Endothelial cell of umbilical vein (primary cell): ENCODE measurements at regions not wholly inside any gene's neighbourhood (a gene's known extent, or its start where the extent isn't known, plus 50 kb on each side); places are given as distances from the start of the nearest gene placed in this dataset.

Experiments
- BruUV-seq: library from RNA; stranded (reverse); fragments of 400-500 nt; replicated peaks from 2 replicates; lab custom pipeline; 2021; lab: Mats Ljungman, UMichigan
- CTCF ChIA-PET: fragments of 300-600, 350-600 bp; sonication (Branson Sonifier 250); formaldehyde crosslinking; loops from one replicate; lab custom pipeline; 2021; ENCODE audit warnings: antibody characterized with exemption, inconsistent platforms; lab: Charles Lee
- POLR2A ChIA-PET: fragments of 300-600, 350-600 bp; sonication (Branson Sonifier 250); formaldehyde crosslinking; loops from one replicate; lab custom pipeline; 2021; ENCODE audit warnings: antibody characterized with exemption, inconsistent platforms; lab: Charles Lee
- DNase-seq: peaks from one replicate; pipeline ENCODE4 v3.0.0-alpha.2; 2011; ENCODE audit warnings: low read depth, low spot score
- FAIRE-seq: peaks from 2 replicates; lab custom pipeline; 2011; peaks lifted over from hg19 to GRCh38; lab: Jason Lieb, UNC
- H2AFZ ChIP-seq: 2 replicates; pipeline ENCODE4 v1.6.0; 2012; ENCODE audit warnings: low read depth, low read length, control low read depth, inconsistent platforms
- H3K27ac ChIP-seq: 2 replicates; pipeline ENCODE4 v1.5.1; 2011; ENCODE audit warnings: low read depth, mild to moderate bottlenecking, control low read depth, low read length, moderate library complexity; ENCODE audit not compliant: insufficient read depth
- H3K27me3 ChIP-seq, 2 experiments: 2 replicates each; pipeline versions ENCODE4 v1.6.0 to v1.6.1; 2011; ENCODE audit warnings: low read length in 2 of 2, mixed read lengths in 1 of 2; ENCODE audit not compliant: control insufficient read depth in 2 of 2, insufficient read depth in 2 of 2
- H3K36me3 ChIP-seq, 2 experiments: 2 replicates in 1 of 2; 3 replicates in 1 of 2; pipeline ENCODE4 v1.5.1; 2011; ENCODE audit warnings: low read length in 2 of 2, mild to moderate bottlenecking in 1 of 2, moderate library complexity in 1 of 2; ENCODE audit not compliant: control insufficient read depth in 2 of 2, insufficient read depth in 2 of 2; ENCODE audit errors: extremely low read depth in 1 of 2
- H3K4me1 ChIP-seq: 3 replicates; pipeline ENCODE4 v1.5.1; 2011; ENCODE audit warnings: mild to moderate bottlenecking, low read length; ENCODE audit not compliant: control insufficient read depth, insufficient read depth; ENCODE audit errors: extremely low read depth
- H3K4me2 ChIP-seq: 2 replicates; pipeline ENCODE4 v1.6.1; 2011; ENCODE audit warnings: low read length, control low read depth, mixed read lengths; ENCODE audit not compliant: insufficient read depth
- H3K4me3 ChIP-seq, 3 experiments: fragments of 200-600 bp in 1 of 3; sonication (generic), shearing (Covaris generic) in 1 of 3; replicated peaks in 1 of 3; 2 replicates each; pipeline ENCODE4 v1.5.1; 2011 to 2016; ENCODE audit warnings: control low read depth in 3 of 3, low read length in 3 of 3, mild to moderate bottlenecking in 2 of 3, inconsistent platforms in 1 of 3, low read depth in 1 of 3, moderate library complexity in 1 of 3; ENCODE audit not compliant: insufficient read depth in 1 of 3
- H3K79me2 ChIP-seq: 2 replicates; pipeline ENCODE4 v1.6.0; 2012; ENCODE audit warnings: low read length, inconsistent platforms; ENCODE audit not compliant: control insufficient read depth, insufficient read depth
- H3K9ac ChIP-seq: replicated peaks from 2 replicates; pipeline ENCODE3; 2011; ENCODE audit warnings: low read length, control low read depth; ENCODE audit not compliant: insufficient read depth; ENCODE audit errors: extremely low read depth
- H3K9me1 ChIP-seq: replicated peaks from 3 replicates; pipeline ENCODE4 v1.6.0; 2011; ENCODE audit warnings: mild to moderate bottlenecking, low read length; ENCODE audit not compliant: control insufficient read depth, insufficient read depth; ENCODE audit errors: extremely low read depth
- H3K9me3 ChIP-seq: replicated peaks from 2 replicates; pipeline ENCODE4 v1.5.1; 2012; ENCODE audit warnings: low read length, inconsistent platforms; ENCODE audit not compliant: control insufficient read depth, insufficient read depth
- H4K20me1 ChIP-seq: replicated peaks from 2 replicates; pipeline ENCODE3; 2011; ENCODE audit warnings: mild to moderate bottlenecking, low read length; ENCODE audit not compliant: control insufficient read depth, insufficient read depth; ENCODE audit errors: extremely low read depth
- CTCF ChIP-seq, 2 donors: IDR thresholded peaks; 1 replicate in 1 of 2; 2 replicates in 1 of 2; pipeline ENCODE4 v1.5.1; 2011; ENCODE audit warnings: low read length in 2 of 2, mild to moderate bottlenecking in 2 of 2, moderate library complexity in 2 of 2, control low read depth in 1 of 2, inconsistent platforms in 1 of 2, low read depth in 1 of 2; ENCODE audit not compliant: insufficient read depth in 1 of 2; ENCODE audit errors: extremely low read depth in 1 of 2
- EZH2 ChIP-seq: IDR thresholded peaks from 2 replicates; pipeline ENCODE4 v1.6.1; 2012; ENCODE audit warnings: borderline replicate concordance, low read depth, mild to moderate bottlenecking, moderate library complexity, low read length, inconsistent platforms; ENCODE audit not compliant: severe bottlenecking
- FOS ChIP-seq: IDR thresholded peaks from 2 replicates; pipeline ENCODE4 v1.6.1; 2011; ENCODE audit warnings: mild to moderate bottlenecking, low read length, moderate library complexity, borderline replicate concordance; ENCODE audit not compliant: insufficient read depth
- GATA2 ChIP-seq: IDR thresholded peaks from 2 replicates; pipeline ENCODE4 v1.7.0; 2011; ENCODE audit warnings: low read depth, mild to moderate bottlenecking, moderate library complexity, mixed read lengths, low read length; ENCODE audit not compliant: insufficient read length, insufficient read depth
- JUN ChIP-seq: IDR thresholded peaks from 2 replicates; pipeline ENCODE4 v1.6.1; 2011; ENCODE audit warnings: borderline replicate concordance, low read depth; ENCODE audit not compliant: insufficient read length, insufficient read depth
- MAX ChIP-seq: IDR thresholded peaks from 2 replicates; pipeline ENCODE4 v1.6.1; 2011; ENCODE audit not compliant: insufficient read depth, insufficient read length
- MYC ChIP-seq: IDR thresholded peaks from one replicate; pipeline ENCODE4 v1.6.1; 2011; ENCODE audit warnings: mild to moderate bottlenecking, low read depth, low read length
- POLR2A ChIP-seq: IDR thresholded peaks from 2 replicates; pipeline ENCODE4 v1.6.1; 2012; ENCODE audit warnings: low read depth, mild to moderate bottlenecking, control low read depth, low read length
- POLR2AphosphoS5 ChIP-seq: IDR thresholded peaks from 2 replicates; pipeline ENCODE4 v1.6.1; 2012; ENCODE audit warnings: low read depth, mild to moderate bottlenecking, control low read depth, low read length, moderate library complexity; ENCODE audit not compliant: insufficient read depth
- dilution Hi-C: fragments of 300-500 bp; cut with MboI; formaldehyde crosslinking; loops from one replicate; pipeline ENCODE4 v1.15.0; 2019; ENCODE audit warnings: low sequenced_read_pairs; ENCODE audit not compliant: extremely low pct_ligation_motif_present
- intact Hi-C: fragments of 100-400 bp; cut with micrococcal nuclease; formaldehyde crosslinking; loops from one replicate; pipeline ENCODE4 v1.10.0; 2022

- ChIA-PET CTCF (no interaction called here), POLR2A (no interaction called here)
- FAIRE-seq, result no peak
- Histone ChIP-seq H3K27me3 (no peaks in the 10 kb centered on the region), H3K4me2 (no peak overlapping the region), H3K4me3 (no peak overlapping the region), H3K4me1 (no peaks in the 10 kb centered on the region), H3K9ac (no peak overlapping the region), H3K9me1 (no peaks in the 10 kb centered on the region), H2AFZ (no peak overlapping the region), H3K36me3 (no peaks in the 10 kb centered on the region), H3K79me2 (no peaks in the 10 kb centered on the region), H4K20me1 (no peaks in the 10 kb centered on the region), H3K9me3 (peaks cover 2% of the 10 kb centered on the region), H3K27ac (no peak overlapping the region)
- no TSS peak for BruUV-seq
- TF ChIP-seq EZH2, result no peak
- TF ChIP-seq POLR2AphosphoS5, result no peak
- no peak for TF ChIP-seq MAX
- no peak for TF ChIP-seq GATA2
- TF ChIP-seq CTCF (IDR thresholded peaks at IDR 0.05; ENCODE audit: extremely low read depth in 1 of 2, insufficient read depth in 1 of 2, low read depth in 1 of 2, low read length in 2 of 2), result no peak
- TF ChIP-seq POLR2A, result no peak
- TF ChIP-seq MYC, result no peak
- no peak for TF ChIP-seq JUN
- no peak for TF ChIP-seq FOS
- dilution Hi-C loops (no loop called here), intact Hi-C loops (no loop called here)
- no peak for DNase-seq
These were observed 129.7 kb downstream of the MYCN start for GRCh38 chr2:16069933-16070647.
